Glomerular endothelial cell (primary cell): ENCODE measurements at regions not wholly inside any gene's neighbourhood (a gene's known extent, or its start where the extent isn't known, plus 50 kb on each side); places are given as distances from the start of the nearest gene placed in this dataset.
"Not testable (repeated sequence)": the region's sequence is repeated elsewhere in the genome, so short reads cannot be mapped to it uniquely, and the experiment has no call there.

Experiments used
- DNase-seq: peaks from one replicate; pipeline ENCODE4 v3.0.0-alpha.2; 2011; ENCODE audit warnings: low read depth, low spot score; ENCODE audit errors: extremely low read depth

- no peak for DNase-seq
Measured at GRCh38 chr2:126029316-126029715, 626.6 kb upstream of the GYPC start.

GRCh38 chr2:126038861-126039260 is 617.1 kb upstream of the GYPC start:
- DNase-seq, result no peak

GRCh38 chr2:126041391-126042047 is 614.4 kb upstream of the GYPC start:
- no peak for DNase-seq

GRCh38 chr2:126042089-126042488 is 613.9 kb upstream of the GYPC start:
- DNase-seq, result no peak

GRCh38 chr2:126048719-126049118 is 607.2 kb upstream of the GYPC start:
- DNase-seq, result no peak

- DNase-seq, result no peak
Measured at GRCh38 chr2:126049461-126049860, 606.5 kb upstream of the GYPC start.

- no peak for DNase-seq
Measured at GRCh38 chr2:126050991-126051736, 604.8 kb upstream of the GYPC start.

GRCh38 chr2:126051737-126052240 is 604.2 kb upstream of the GYPC start:
- not testable (repeated sequence) for DNase-seq

GRCh38 chr2:126059379-126059778 is 596.6 kb upstream of the GYPC start:
- no peak for DNase-seq

GRCh38 chr2:126085011-126085795 is 570.8 kb upstream of the GYPC start:
- no peak for DNase-seq

- no peak for DNase-seq
Measured at GRCh38 chr2:126100962-126101361, 555.0 kb upstream of the GYPC start.

- no peak for DNase-seq
Measured at GRCh38 chr2:126106006-126106405, 550.0 kb upstream of the GYPC start.

- DNase-seq, result no peak
Measured at GRCh38 chr2:126107883-126108282, 548.1 kb upstream of the GYPC start.

- DNase-seq, result no peak
Measured at GRCh38 chr2:126115975-126116374, 540.0 kb upstream of the GYPC start.

- DNase-seq, result no peak
Measured at GRCh38 chr2:126117886-126118285, 538.1 kb upstream of the GYPC start.

- DNase-seq, result no peak
Measured at GRCh38 chr2:126145752-126146151, 510.2 kb upstream of the GYPC start.

- DNase-seq, result no peak
Measured at GRCh38 chr2:126154256-126154785, 501.6 kb upstream of the GYPC start.

- DNase-seq, result not testable (repeated sequence)
Measured at GRCh38 chr2:126160950-126161349, 495.0 kb upstream of the GYPC start.

GRCh38 chr2:126172631-126173184 is 483.2 kb upstream of the GYPC start:
- no peak for DNase-seq

GRCh38 chr2:126175222-126175621 is 480.7 kb upstream of the GYPC start:
- no peak for DNase-seq

- no peak for DNase-seq
Measured at GRCh38 chr2:126177479-126177878, 478.5 kb upstream of the GYPC start.
